Ishikawa (cell line): ENCODE measurements at regions not wholly inside any gene's neighbourhood (a gene's known extent, or its start where the extent isn't known, plus 50 kb on each side); places are given as distances from the start of the nearest gene placed in this dataset.

Source experiments
- CEBPB ChIP-seq: IDR thresholded peaks from 2 replicates; pipeline ENCODE4 v1.6.1; 2012
- CREB1 ChIP-seq: IDR thresholded peaks from 2 replicates; pipeline ENCODE4 v1.6.1; 2012; ENCODE audit warnings: low read depth
- EGR1 ChIP-seq: IDR thresholded peaks from 2 replicates; pipeline ENCODE4 v1.6.1; 2012
- EP300 ChIP-seq: IDR thresholded peaks from 2 replicates; pipeline ENCODE4 v1.6.1; 2012; ENCODE audit warnings: borderline replicate concordance
- FOXM1 ChIP-seq: IDR thresholded peaks from 2 replicates; pipeline ENCODE4 v1.6.1; 2012; ENCODE audit warnings: low read depth, borderline replicate concordance
- MAX ChIP-seq: IDR thresholded peaks from 2 replicates; pipeline ENCODE4 v1.6.1; 2012
- NFIC ChIP-seq: IDR thresholded peaks from 2 replicates; pipeline ENCODE4 v1.6.1; 2012
- RAD21 ChIP-seq: IDR thresholded peaks from 2 replicates; pipeline ENCODE4 v1.6.1; 2012; ENCODE audit warnings: low read depth
- REST ChIP-seq: IDR thresholded peaks from 2 replicates; pipeline ENCODE4 v1.6.1; 2012; ENCODE audit warnings: low read depth, mild to moderate bottlenecking
- TAF1 ChIP-seq: IDR thresholded peaks from 2 replicates; pipeline ENCODE4 v1.6.1; 2012; ENCODE audit warnings: low read depth, mild to moderate bottlenecking
- TCF12 ChIP-seq: IDR thresholded peaks from 2 replicates; pipeline ENCODE4 v1.6.1; 2012; ENCODE audit warnings: low read depth
- TEAD4 ChIP-seq: IDR thresholded peaks from 2 replicates; pipeline ENCODE4 v1.6.1; 2012
- YY1 ChIP-seq: IDR thresholded peaks from 2 replicates; pipeline ENCODE4 v1.6.1; 2012; ENCODE audit warnings: low read depth
- ZBTB7A ChIP-seq: IDR thresholded peaks from 2 replicates; pipeline ENCODE4 v1.6.1; 2012; ENCODE audit warnings: low read depth
- TF ChIP-seq, protein P1 (sequence below): IDR thresholded peaks from 2 replicates; pipeline ENCODE4 v1.6.1; 2012

GRCh38 chr6:134543128-134543527 is 225.2 kb upstream of the SGK1 start:
- TF ChIP-seq REST (no peak), TAF1 (no peak), EGR1 (no peak), MAX (no peak), YY1 (no peak), CREB1 (no peak), ZBTB7A (no peak), FOXM1 (no peak), TEAD4 (no peak), EP300 (no peak), CEBPB (no peak), RAD21 (no peak), TCF12 (no peak), NFIC (no peak)
- TF ChIP-seq, protein P1, sequence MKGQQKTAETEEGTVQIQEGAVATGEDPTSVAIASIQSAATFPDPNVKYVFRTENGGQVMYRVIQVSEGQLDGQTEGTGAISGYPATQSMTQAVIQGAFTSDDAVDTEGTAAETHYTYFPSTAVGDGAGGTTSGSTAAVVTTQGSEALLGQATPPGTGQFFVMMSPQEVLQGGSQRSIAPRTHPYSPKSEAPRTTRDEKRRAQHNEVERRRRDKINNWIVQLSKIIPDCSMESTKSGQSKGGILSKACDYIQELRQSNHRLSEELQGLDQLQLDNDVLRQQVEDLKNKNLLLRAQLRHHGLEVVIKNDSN = no peak

- TF ChIP-seq MAX (no peak), CEBPB (no peak), CREB1 (no peak), TCF12 (no peak), EGR1 (no peak), TEAD4 (no peak), FOXM1 (no peak), EP300 (no peak), YY1 (no peak), NFIC (no peak), ZBTB7A (no peak), RAD21 (no peak), TAF1 (no peak), REST (no peak)
- TF ChIP-seq, protein P1 = no peak
These were observed 223.1 kb upstream of the SGK1 start for GRCh38 chr6:134541001-134541400.

GRCh38 chr6:134539865-134540323 is 222.0 kb upstream of the SGK1 start:
- TF ChIP-seq EP300 = no peak
- TF ChIP-seq, protein P1 = no peak
- TF ChIP-seq FOXM1 = no peak
- no peak for TF ChIP-seq EGR1
- no peak for TF ChIP-seq YY1
- no peak for TF ChIP-seq TEAD4
- no peak for TF ChIP-seq NFIC
- no peak for TF ChIP-seq CEBPB
- no peak for TF ChIP-seq TCF12
- no peak for TF ChIP-seq MAX
- TF ChIP-seq TAF1 = no peak
- no peak for TF ChIP-seq RAD21
- TF ChIP-seq CREB1 = no peak
- TF ChIP-seq ZBTB7A = no peak
- TF ChIP-seq REST = no peak

- peak; percentile 19 for TF ChIP-seq RAD21
- TF ChIP-seq EP300 = peak; percentile 83
- TF ChIP-seq TEAD4 = peak; percentile 50
- TF ChIP-seq FOXM1 = peak; percentile 14; the same call in 1 of the 2 replicates
- peak; percentile 33; the same call in 1 of the 2 replicates for TF ChIP-seq NFIC
- TF ChIP-seq CEBPB = no peak; the same call in 1 of the 2 replicates
- TF ChIP-seq TCF12 = peak; percentile 65; the same call in 1 of the 2 replicates
- no peak for TF ChIP-seq MAX
These were observed 219.2 kb upstream of the SGK1 start for GRCh38 chr6:134537146-134537555.
